ENCODE measurements at regions not wholly inside any gene's neighbourhood (a gene's known extent, or its start where the extent isn't known, plus 50 kb on each side); places are given as distances from the start of the nearest gene placed in this dataset.

- no peak for DNase-seq (ENCODE audit: extremely low read depth in 1 of 4, low spot score in 3 of 4)
- no TSS peak for BruUV-seq (replicated peaks)
- Histone ChIP-seq H2AFZ (ENCODE audit: low read depth, low read length) (no peak overlapping the region), H4K20me1 (replicated peaks; ENCODE audit: control insufficient read depth, insufficient read depth, low read length) (no peaks in the 10 kb centered on the region), H3K27me3 (ENCODE audit: control insufficient read depth in 2 of 2, insufficient read depth in 2 of 2, low read length in 2 of 2) (no peaks in the 10 kb centered on the region), H3K27ac (ENCODE audit: extremely low read depth, low read depth, low read length) (no peak overlapping the region), H3K4me1 (replicated peaks in 1 of 2; ENCODE audit: control insufficient read depth in 2 of 2, insufficient read depth in 2 of 2, low read length in 2 of 2) (no peaks in the 10 kb centered on the region), H3K9me3 (replicated peaks; ENCODE audit: control insufficient read depth, insufficient read depth, low read depth, low read length) (peaks cover 2% of the 10 kb centered on the region; the same call in 1 of the 2 replicates), H3K4me3 (no peak overlapping the region), H3K36me3 (ENCODE audit: control insufficient read depth, insufficient read depth, low read length) (no peaks in the 10 kb centered on the region), H3K9me1 (ENCODE audit: control insufficient read depth, insufficient read depth, low read length) (no peaks in the 10 kb centered on the region), H3K4me2 (ENCODE audit: insufficient read depth, low read length) (no peak overlapping the region), H3K79me2 (ENCODE audit: control insufficient read depth, insufficient read depth, low read length) (no peaks in the 10 kb centered on the region), H3K9ac (ENCODE audit: insufficient read depth in 1 of 2, low read depth in 2 of 2, low read length in 2 of 2) (no peak overlapping the region)
- TF ChIP-seq PCBP2 (IDR thresholded peaks at IDR 0.05; ENCODE audit: low read depth, low read length, poor library complexity, severe bottlenecking), result no peak
- no peak for TF ChIP-seq HNRNPH1 (optimal IDR thresholded peaks at IDR 0.05; ENCODE audit: low read depth, low read length)
- TF ChIP-seq RBM22 (IDR thresholded peaks at IDR 0.05; ENCODE audit: low read depth, low read length, poor library complexity, severe bottlenecking), result no peak
- no peak for TF ChIP-seq KAT2B (IDR thresholded peaks at IDR 0.05; ENCODE audit: low read depth, low read length)
- TF ChIP-seq PATZ1 (CRISPR knock-in tag; IDR thresholded peaks at IDR 0.05; ENCODE audit: borderline replicate concordance), result no peak
- no peak for TF ChIP-seq ZNF639 (CRISPR knock-in tag; conservative IDR thresholded peaks at IDR 0.05 in 1 of 2, IDR thresholded peaks at IDR 0.05 in 1 of 2)
- TF ChIP-seq CBFB (CRISPR knock-in tag; IDR thresholded peaks at IDR 0.05), result no peak
- CTCF ChIA-PET (ENCODE audit: low intra/inter-chr PET ratio), result no interaction called here
- in situ Hi-C loops (cut with MboI) (no loop called here), intact Hi-C loops (cut with micrococcal nuclease) (no loop called here)
- POLR2A ChIA-PET, result no interaction called here
- ATAC-seq, result no peak
- no peak for FAIRE-seq
These were observed 164.6 kb downstream of the CYYR1 start for GRCh38 chr21:26408511-26408910.
